HG03460 (cell line): ENCODE measurements at regions not wholly inside any gene's neighbourhood (a gene's known extent, or its start where the extent isn't known, plus 50 kb on each side); places are given as distances from the start of the nearest gene placed in this dataset.
"Not testable (repeated sequence)": the region's sequence is repeated elsewhere in the genome, so short reads cannot be mapped to it uniquely, and the experiment has no call there.

Experiments
- ATAC-seq: cut with Tn5 transposase; IDR thresholded peaks from one replicate; pipeline ENCODE4 v1.9.1; 2021; ENCODE audit not compliant: unreplicated experiment

DNA sequence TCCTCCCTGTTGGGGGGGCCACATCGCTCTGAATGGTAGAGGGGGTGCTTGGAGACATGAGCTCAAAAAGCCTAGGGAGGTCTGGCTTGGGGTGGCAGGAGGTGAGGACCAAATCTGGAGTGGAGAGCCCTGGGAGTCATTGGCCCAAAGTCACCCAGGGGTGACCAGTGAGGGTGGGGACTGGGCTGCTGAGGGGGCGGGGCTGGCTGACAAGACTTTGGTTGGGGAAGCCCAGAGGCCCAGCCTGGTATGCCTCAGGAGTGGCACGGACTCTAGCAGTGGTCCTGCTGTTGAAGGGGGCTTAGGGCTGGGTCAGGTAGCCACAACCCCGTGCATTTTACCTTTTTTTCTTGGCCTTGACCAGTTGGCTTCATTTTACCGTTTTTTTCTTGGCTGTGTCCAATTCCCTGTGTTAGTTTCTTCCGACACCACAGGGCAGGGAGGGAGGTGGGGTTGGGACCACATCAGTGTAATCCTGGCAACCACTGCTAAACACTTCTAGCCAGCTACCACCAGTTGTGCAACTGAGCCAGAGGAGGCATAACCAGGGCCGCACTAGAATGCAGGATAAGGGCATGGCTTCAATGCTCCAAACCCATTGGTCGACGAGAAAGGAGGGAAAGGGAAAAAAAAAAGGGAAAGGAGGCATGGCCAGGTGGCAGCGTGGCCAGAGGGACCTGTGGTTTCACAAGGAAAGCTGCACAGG, 105.3 kb upstream of the C2CD4B start:
- no peak for ATAC-seq

DNA sequence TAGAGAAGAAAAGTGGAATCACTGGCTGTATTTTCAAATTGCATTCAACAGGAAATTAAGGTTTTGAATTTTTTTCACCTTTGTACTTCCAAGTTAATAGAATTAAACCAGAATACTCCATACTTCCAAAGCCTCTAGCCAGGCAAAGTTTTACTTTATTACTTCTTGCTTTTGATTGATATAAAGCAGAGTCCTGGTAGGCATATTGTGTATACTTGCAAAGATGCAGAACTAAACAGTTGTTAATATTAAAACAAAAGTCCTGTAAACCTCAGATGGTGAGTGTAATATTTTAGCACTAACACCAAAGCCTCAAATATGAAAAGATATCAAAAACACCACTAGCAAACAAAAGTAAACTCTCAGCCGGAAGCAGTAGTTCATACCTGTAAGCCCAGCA, 107.2 kb upstream of the C2CD4B start:
- no peak for ATAC-seq

DNA sequence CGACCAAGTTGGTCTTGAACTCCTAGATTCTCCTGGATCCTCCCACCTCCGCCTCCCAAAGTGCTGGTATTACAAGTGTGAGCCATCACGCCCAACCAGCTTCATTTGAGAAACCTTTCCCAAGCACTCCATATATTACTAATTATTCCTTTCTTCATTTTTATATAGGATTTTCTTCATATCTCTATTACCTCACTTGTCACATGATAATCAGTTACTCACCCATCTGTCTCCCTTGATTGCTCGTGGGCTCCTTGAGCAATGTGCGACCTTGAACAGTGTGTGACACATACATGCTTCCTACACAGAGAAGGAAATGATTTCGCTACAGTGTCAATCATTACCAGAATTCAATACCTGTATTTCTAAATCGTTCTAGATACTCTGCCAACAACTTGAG, 110.7 kb upstream of the C2CD4B start:
- no peak for ATAC-seq

DNA sequence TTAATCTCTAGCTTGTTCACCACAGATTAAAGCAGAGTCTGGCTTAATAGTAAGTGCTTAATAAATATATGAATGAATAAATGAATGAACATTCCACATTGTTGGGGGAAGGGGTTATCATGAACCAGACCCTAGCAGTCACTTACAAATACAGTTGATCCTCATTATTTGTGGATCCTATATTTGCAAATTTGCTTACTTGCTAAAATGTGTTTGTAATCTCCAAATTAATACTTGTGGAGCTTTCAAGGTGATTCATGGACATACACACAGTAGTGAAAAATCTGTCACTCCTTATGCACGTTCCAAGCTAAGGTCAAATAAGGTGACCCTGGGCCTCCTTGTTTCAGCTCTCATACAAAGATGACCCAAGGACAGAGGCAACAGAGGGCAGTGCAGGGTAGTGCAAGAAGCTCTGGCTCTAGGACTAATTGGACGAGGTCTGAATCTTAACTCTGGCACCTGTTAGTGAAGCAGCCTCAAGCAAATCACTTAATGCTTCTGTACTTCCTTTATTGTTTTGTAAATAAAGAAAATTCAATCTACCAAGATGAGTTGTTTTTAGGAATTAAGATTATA, 112.8 kb upstream of the C2CD4B start:
- no peak for ATAC-seq

DNA sequence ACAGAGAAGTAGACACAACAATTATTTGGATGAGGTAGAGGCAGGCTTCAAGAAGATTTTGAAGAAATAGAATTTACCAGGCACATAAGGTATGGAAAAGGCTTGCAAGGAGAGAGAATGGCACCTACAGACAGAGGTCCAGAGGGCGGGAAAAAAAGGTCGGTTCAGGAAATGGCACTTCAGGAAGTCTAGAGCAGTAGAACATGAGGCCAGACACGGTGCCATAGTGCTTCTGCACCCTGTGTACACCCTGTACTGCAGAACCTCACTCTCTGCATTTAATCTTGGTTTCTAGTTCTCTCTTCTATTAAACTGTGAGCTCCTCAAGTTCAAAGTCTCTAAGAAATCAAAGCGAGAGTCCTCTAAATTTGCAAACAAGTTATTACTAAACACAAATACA, 113.4 kb upstream of the C2CD4B start:
- no peak for ATAC-seq

DNA sequence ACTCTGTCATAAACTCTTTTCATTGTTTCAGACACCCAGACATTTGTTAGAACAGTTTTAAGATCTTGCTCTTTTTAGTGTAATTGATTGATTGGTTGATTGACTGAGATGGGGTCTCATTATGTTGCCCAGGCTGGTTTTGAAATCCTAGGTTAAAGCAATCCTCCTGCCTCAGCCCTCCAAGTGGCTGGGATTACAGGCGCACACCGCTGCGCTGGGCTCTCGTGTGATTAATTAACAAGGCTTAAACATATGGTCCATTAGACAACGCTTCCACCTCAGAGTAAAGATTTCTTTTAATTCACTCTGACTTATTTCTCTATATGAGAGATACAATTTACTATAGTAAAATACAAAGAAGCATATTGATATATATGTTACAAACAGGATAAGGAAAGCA, 114.0 kb upstream of the C2CD4B start:
- ATAC-seq = no peak

DNA sequence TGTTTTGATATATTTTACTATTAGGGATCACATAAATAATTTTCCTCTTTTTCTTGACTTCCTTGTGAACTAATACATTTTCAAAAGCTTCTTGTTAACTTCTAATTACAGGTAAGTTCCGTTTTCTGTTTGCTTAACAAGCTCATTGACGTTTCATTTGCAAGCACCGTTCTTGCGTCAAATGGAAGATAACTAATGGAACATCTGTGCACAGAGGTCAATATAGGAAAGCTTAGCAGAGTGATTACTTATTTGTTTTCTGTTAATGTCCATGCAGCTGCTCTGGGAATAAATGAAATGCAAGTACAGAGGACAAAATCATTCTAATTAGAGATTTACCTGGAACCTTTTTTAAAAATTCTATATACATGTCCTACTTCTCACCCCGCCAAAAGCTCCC, 115.5 kb upstream of the C2CD4B start:
- no peak for ATAC-seq

DNA sequence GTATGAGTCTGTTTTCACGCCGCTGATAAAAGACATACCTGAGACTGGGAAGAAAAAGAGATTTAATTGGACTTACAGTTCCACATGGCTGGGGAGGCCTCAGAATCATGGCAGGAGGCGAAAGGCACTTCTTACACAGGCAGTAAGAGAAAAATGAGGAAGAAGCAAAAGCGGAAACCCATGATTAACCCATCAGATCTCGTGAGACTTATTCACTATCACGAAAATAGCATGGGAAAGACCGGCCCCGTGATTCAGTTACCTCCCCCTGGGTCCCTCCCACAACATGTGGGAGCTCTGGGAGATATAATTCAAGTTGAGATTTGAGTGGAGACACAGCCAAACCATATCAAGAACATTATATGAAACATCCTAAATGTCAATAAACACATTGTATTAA, 116.7 kb upstream of the C2CD4B start:
- not testable (repeated sequence) for ATAC-seq

DNA sequence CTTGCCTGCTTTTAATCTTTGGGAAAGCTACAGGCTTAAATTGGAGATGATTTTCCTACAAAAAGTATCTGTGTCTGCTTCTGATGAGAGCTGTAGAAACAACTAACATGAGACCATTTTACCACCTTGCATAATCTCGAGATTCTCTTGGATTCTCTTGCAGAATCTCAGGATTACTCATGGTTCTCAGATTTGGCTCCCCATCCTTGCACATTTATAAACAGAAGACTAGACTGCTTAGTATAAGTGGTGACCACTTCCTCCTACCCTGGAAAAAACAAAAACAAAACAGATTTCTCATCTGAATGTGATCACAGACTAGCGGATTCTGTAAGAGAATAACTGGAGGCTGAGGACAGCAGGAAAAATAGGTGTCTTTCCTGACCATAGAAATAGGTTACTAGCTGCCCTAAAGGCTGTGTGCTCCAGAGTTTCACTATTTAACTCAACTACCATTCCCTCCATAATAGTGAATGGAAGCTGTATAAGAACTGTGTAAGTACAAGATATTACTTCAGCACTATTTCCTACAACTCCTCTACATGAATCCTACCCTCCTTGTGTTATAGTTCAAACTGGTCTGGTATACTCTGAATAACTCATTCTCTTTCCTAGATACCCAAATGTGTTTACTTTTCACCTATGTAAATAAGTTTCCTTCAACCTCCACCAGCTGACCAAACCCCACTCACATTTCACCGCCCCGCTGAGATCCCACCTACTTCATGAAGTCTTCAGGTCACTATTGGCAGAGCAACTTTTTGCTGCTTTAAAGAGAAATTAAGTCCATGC, 122.2 kb upstream of the C2CD4B start:
- ATAC-seq = no peak

DNA sequence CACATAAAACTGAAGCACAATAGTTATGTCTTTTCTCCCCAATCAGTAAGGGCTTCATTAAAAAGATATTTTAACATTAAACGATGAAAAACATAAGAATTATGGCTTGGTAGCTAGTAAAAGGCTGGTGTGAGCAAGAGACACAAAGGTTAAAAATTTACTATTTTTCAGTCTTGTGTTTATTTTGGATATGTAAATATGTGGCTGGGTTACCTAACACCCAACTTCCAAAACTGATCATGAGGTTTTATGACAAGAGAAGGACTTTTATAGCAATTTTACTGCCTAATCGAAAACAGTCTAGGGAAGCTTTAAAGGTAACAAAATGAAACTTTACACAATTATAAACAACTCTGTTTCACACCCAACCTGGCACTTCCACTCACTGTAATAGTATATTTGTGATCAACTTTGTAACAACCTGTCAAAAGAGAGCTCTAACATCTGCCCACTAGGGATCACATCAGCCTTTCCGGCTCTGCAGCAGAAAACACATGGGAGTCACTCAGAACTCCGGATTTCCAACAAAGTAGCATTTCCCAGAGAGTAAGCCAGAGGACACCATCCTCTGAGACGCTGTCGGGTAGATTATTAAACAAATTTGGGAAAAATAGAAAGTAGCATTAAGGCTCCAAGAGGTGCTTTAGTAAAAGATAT, 123.4 kb upstream of the C2CD4B start:
- ATAC-seq = no peak

DNA sequence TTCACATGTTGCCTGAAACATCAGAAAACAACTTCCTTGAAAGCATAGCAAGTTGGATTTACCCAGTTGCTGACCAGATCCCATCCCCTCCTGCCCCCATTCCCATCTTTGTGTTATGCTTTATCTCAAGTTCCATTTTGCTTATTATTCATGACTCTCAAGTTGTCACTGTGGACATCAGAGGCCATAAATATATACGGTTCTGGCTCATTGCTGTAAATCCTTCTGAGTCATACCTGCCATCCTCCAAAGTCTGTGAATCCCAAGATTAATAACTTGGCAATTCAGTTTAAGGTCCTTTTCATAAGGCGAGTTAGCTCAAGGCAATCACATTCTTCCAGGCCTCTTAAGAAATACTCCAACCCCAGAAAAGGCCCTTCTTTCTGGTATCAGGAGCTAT, 126.2 kb upstream of the C2CD4B start:
- no peak for ATAC-seq

DNA sequence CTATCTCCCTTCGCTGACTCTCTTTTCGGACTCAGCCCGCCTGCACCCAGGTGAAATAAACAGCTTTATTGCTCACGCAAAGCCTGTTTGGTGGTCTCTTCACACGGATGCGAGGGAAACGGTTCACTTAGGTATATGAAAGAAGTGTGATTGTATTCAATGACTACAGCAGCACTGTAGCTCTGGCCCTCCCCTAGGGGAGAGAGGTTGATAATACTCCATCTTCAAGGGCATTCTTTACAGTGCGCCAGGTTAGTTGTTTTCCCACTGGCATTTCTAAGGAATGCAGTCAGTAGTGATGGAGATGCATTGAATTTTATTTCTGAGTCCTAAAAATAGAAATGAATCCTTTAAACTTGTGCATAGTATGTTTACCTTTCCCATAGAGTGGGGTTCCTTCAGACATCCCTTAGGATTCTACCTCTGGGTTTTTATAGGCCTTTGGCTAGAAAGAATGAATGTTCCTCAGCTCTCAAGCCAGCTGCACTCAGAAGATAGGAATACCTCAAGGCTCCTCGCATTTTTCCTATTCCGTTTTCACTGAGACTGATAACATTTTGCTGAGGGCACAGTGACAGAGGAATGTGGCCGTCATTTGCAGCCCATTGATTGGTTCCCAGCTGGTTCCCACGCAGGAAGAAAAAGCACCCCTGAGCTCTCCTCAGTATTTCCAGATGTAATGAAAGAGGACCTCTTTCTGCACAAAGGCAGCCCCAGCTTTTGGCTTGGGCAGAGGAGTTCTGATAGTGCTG, 131.8 kb upstream of the C2CD4B start:
- no peak for ATAC-seq

DNA sequence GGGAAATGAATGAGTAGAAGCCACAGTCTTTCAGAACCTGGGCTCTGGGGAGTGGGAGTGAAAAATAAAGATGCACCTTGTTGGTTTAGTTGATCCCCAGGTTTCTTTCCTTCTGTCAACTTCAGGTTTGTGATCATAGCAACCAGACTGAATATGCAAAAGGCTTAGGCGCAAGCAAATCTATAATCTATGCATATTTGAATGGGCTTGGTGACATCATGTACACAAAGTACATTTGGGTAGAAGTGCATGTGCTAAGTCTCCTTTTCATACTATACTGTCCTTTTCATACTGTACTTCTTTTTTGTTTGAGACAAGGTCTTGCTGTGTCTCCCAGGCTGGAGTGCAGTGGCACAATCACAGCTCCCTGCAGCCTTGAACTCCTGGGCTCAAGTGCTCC, 132.4 kb upstream of the C2CD4B start:
- ATAC-seq = no peak

DNA sequence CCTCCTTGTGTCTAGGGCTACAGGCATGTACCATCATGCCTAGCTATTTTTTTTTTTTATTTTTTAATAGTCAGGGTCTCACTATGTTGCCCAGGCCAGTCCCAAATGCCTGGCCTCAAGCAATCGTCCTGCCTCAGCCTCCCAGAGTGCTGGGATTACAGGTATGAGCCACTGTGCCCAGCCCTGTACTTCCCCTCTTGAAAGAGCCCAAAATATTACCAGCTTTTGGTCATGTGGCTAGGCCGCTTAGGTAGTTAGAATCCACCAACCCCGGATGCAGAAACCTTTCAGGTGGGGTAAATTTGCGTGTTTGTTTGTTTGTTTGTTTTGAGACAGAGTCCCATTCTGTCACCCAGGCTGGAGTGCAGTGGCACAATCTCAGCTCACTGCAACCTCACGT, 132.8 kb upstream of the C2CD4B start:
- no peak for ATAC-seq

DNA sequence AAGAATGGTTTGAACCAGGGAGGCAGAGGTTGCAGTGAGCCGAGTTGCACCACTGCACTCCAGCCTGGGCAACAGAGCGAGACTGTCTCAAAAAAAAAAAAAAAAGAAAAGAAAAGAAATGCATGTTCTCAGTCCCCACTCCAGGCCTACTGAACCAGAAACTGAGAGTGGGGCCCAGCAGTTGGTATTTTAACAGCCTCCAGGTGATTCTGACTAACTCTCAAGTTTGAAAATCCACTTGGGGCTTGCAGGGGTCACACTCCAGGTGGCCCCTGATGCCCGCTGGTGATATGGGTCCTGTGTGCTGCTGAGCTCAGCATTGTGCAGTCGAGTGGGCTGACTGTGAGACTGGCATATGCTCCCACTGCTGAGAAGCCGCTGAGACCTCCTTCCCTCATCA, 133.7 kb upstream of the C2CD4B start:
- ATAC-seq = no peak

DNA sequence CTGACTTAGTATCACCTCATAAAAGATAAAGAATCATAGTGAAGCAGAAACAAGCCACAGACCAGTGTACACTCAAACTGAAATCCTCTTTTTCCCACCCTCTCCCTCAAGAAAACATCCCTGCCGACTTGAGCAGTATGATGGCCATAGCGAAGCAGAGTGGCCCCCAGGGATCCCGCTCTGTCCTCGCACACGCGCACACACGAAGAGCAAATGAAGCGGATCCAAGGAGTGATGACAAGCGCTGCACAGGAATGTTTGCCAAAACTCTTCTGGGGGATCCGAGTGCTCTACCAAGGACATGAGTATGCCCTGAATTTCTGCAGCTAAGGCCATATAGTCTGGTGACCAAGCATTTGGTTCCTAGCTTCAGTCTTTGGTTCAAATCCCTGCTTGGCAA, 134.5 kb upstream of the C2CD4B start:
- no peak for ATAC-seq

DNA sequence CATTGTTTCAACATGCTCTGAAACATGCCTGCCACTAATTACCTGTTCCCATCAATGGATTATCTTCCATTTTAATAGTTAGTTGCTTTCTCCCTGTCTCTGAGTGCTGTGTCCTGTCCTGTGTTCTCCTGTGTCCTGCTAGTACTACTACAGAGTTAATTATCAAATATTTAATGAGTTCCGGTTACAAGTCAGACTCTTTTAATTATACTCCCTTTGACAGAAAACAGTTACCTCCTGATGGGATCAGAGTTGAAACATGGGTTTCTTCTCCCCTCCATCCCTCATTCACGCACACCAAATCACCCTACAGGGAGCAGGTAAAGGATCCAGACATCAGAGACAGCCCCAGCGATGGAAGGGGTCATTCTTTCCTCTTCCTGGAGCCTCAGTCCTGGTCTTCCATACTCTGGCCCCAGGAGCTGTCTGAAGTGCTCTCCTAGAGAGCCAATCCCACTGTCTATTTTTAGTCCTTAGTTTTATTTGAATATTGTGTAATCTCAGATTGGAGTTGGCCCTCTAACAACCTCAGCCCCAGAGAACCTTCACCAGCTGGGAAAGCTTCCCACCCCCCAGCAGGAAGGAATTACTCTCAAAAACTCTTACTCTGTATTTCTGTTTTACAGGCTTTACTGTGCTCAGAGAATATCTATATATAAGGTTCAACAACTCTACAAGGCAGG, 137.0 kb upstream of the C2CD4B start:
- ATAC-seq = no peak

DNA sequence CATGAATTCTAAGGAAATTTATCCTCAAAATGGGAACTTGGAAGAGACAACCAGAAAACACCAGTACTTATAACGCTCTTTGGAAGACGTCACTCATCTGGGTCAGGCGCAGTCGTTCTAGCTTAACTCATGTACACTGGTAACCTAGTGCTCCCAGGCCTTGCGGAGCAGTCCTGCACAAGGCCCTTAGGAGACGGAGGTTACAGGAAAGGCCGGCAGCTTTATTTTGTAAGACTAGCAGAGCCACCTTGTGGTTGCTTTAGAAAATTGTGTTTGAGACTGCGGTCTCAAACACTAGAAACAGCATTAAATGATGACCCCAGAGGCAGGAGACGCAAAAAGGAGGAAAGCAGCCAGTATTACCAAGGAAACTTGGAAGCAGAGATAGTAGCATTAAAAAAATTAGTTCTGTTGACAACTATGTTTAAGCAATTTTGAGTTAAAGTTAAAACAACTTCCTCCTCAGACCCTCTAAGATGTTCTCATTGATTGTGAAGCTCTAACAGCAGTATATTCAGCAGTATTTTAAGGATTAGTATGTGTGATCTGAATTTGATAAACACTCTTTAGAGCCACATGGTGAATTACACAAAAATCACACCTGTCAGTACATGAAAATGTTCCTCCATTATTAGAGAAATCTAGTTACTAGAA, 141.9 kb upstream of the C2CD4B start:
- ATAC-seq = no peak

DNA sequence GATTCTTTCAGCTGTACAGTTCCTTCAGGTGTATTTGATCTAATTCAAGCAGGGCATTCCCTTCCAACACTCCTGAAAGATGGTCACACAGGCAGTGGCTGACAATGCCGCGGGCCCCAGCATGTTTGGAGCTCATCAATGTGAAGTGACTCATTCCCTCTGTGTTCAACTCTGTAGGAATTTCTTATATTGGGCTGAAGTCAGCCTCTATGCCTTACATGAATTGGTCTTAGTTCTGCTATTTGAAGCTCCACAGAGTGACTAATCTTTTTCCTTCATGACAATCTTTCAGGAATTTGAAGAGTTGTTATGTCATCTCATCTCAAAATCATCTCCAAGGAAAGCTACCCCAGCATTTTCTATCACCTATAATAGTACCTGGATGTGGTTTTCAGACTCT, 142.5 kb upstream of the C2CD4B start:
- ATAC-seq = no peak

DNA sequence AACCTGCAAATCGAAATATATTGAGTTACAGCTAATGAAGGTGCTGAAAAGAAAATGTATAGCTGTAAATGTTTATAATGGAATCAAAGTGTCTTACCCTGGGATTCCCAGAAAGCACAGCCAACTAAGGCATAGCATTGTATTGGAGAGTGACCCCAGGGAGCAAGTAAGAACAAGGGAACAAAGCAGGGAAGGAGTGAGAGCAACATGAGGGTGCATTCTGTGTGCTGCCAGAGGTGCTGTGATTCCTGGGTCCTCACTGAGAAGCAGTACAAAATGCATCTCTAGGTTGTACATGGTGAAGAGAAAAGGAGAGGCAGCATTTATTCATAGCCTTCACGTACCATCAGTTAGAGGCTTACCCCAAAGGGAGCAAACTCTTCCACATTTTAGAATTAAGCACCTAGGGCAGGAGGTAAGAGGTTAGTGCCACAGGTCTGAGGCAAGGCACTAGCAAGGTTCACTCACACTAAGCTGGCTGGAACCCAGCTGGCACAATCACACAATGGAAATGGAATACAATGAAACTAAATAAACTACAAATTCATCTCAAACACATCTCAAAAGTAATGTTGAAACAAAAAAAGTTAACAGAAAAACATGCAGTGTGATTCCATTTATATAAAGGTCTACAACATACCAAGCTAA, 151.5 kb upstream of the C2CD4B start:
- ATAC-seq = no peak
